ENCODE measurements at regions not wholly inside any gene's neighbourhood (a gene's known extent, or its start where the extent isn't known, plus 50 kb on each side); places are given as distances from the start of the nearest gene placed in this dataset.
"Not testable (repeated sequence)": the region's sequence is repeated elsewhere in the genome, so short reads cannot be mapped to it uniquely, and the experiment has no call there.

DNA sequence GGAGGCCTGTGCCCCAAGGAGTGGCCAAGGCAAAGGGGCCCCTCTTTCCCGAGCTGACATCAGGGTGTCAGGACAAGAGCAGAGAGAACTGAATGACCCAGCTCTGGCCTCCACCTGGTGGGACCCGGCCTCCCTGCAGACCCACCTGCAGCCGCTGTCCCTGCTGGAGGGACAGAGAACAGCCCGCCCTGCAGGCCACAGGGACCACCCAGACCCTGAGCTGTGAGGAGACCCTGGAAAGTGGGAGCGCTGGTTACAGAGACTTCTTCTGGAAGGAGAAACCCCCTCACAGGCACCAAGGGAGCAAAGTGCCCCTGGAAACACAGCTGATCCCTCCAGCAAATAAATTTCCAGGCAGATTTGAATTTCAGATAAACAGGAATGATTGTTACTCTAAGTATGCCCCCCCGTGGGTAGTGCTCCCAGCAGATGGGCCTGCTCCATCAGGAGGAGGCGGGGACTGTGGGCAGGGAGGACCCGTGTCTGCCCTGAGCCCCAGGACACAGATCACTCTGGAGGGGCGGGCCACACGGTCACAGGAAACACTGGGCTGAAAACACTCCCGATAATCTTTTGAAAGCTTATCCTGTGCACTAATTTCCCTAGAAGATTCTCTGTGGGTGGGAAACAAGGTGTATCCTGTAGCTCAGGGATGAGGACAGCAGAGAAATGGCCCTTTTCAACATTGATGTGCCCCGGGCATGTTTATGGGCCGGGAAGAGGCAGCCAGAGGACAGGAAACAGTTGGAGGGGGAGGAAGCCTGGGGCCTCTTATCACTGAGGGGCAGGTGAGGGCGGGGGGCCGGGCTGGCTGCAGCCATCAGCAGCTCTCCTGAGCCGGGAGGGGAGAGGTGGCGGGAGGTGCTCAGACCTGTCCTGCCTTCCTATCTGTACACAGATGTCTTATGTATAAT is 276.0 kb downstream of the ADGRD1 start:
- TF ChIP-seq, protein P1, sequence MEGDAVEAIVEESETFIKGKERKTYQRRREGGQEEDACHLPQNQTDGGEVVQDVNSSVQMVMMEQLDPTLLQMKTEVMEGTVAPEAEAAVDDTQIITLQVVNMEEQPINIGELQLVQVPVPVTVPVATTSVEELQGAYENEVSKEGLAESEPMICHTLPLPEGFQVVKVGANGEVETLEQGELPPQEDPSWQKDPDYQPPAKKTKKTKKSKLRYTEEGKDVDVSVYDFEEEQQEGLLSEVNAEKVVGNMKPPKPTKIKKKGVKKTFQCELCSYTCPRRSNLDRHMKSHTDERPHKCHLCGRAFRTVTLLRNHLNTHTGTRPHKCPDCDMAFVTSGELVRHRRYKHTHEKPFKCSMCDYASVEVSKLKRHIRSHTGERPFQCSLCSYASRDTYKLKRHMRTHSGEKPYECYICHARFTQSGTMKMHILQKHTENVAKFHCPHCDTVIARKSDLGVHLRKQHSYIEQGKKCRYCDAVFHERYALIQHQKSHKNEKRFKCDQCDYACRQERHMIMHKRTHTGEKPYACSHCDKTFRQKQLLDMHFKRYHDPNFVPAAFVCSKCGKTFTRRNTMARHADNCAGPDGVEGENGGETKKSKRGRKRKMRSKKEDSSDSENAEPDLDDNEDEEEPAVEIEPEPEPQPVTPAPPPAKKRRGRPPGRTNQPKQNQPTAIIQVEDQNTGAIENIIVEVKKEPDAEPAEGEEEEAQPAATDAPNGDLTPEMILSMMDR (IDR thresholded peaks at IDR 0.05; ENCODE audit: low read depth, low read length, missing control alignments): no peak
- H3K4me3 ChIP-seq (replicated peaks; ENCODE audit: low read depth, low read length): no peak overlapping the region
- no peak for DNase-seq (ENCODE audit: extremely low read depth, low read depth)

DNA sequence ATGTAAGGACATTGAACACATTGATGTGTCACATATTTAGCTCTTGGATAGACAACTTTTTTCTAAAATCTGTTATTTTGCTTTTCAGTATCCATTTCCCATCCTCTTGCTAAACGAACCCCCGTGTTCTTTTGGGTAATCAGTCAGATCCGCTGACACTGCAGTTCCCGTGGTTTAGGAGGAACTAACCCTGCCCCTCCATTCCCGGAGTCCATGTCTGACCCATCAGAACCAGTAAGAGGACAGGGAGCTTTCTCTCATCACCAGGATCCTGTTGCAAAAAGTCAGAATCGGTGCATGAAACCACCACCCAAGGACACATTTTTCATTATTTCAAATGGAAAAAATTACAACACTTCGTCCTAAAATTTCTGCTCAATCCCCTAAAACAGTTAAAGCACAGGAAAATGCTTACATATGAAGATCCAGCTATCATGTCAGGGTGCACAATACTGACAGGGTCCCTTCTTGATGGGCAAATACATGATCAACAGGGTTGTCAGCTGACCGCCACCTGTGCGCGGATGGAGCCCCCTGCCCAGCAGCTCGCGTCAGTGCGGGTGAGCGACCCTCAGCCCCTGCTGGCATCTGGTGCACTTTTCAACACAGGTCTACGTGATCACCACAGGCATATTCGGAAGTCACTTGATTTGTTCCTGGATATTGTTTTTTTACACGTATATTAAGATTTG is 276.8 kb downstream of the ADGRD1 start:
- TF ChIP-seq, protein P1 (IDR thresholded peaks at IDR 0.05; ENCODE audit: low read depth, low read length, missing control alignments): no peak
- DNase-seq (ENCODE audit: extremely low read depth, low read depth): no peak
- H3K4me3 ChIP-seq (replicated peaks; ENCODE audit: low read depth, low read length): no peak overlapping the region

DNA sequence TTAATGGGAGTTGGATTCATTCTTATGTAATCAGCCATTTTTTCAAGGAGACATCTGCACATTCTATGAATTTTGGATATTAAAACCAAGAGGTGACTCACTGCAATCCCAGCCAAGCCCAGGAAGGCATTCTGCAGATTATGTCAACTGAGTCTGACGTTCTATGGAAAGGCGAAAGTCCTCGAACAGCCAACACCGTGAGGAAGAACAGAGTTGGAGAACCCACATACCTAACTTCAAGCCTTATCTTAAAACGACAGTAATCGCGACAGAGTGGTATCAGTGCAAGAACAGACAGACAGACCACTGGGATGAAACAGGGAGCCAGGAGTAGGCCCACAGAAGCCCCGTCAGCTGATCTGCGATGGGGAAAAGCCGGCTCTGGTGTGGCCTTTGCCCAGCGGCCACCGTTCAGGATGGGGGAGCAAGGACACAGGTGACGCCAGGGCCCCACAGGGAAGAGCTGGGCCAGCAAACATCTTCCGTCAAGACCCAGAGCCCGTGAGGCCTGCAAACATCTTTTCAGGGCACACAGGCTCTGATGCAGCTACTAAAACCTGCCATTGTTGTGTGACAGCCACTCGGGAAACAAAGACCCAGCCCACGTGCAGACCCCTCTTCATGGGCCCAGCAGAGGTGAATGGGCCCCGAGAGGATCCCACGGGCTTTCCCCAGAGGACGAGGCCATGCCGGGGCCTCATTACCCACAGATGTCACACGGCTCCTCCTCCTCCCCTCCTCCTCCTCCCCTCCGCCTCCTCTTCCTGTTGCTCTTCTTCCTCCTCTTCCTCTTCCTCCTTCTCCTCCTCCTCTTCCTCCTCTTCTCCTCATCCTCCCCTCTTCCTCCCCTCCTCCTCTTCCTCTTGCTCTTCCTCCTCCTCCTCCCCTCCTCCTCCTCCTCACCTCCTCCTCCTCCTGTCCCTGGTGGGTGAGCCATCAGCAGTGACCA is 277.6 kb downstream of the ADGRD1 start:
- TF ChIP-seq, protein P1 (IDR thresholded peaks at IDR 0.05; ENCODE audit: low read depth, low read length, missing control alignments): no peak
- H3K4me3 ChIP-seq (replicated peaks; ENCODE audit: low read depth, low read length): no peak overlapping the region
- no peak for DNase-seq (ENCODE audit: extremely low read depth, low read depth)

DNA sequence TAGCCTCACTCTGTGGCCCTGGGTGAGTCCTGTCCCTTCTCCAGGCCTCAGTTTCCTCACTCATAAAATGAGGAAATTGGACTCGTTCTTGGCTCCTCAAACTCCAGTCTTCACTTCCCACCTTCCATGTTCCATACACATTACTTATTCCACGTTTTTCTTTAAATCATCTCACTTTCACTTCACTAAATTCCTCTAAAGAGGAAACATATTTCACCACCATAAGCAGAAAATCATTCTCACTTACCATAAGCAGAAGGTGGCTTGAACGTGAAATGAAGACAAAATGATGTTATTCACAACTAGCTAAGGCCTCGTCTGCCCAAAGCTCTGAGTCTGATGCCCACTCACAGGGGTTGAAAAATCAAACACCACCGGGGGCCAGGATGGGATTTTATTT is 278.3 kb downstream of the ADGRD1 start:
- no peak overlapping the region for H3K4me3 ChIP-seq (replicated peaks; ENCODE audit: low read depth, low read length)
- no peak for DNase-seq (ENCODE audit: extremely low read depth, low read depth)
- TF ChIP-seq, protein P1 (IDR thresholded peaks at IDR 0.05; ENCODE audit: low read depth, low read length, missing control alignments): no peak

DNA sequence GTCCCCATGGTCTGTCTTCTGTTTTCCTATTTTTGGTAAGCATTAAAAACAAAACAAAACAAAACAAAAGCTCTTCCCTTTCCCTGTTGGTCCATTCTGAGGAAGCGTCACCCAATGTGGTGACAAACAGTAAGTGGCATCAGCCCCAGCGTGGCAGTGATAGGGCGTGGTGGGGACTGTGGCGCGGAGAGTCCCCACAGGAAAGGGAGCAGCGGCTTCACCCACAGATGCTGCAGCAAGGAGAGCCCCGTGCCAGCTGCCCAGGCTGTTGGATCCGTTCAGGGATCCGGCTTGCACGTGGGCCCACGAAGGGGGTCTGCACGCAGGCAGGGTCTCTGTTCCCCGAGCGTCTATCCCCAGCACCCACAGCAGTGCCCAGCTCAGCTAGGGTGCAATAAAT is 279.2 kb downstream of the ADGRD1 start:
- not testable (repeated sequence) for H3K4me3 ChIP-seq (replicated peaks; ENCODE audit: low read depth, low read length); DNase-seq (ENCODE audit: extremely low read depth, low read depth)

DNA sequence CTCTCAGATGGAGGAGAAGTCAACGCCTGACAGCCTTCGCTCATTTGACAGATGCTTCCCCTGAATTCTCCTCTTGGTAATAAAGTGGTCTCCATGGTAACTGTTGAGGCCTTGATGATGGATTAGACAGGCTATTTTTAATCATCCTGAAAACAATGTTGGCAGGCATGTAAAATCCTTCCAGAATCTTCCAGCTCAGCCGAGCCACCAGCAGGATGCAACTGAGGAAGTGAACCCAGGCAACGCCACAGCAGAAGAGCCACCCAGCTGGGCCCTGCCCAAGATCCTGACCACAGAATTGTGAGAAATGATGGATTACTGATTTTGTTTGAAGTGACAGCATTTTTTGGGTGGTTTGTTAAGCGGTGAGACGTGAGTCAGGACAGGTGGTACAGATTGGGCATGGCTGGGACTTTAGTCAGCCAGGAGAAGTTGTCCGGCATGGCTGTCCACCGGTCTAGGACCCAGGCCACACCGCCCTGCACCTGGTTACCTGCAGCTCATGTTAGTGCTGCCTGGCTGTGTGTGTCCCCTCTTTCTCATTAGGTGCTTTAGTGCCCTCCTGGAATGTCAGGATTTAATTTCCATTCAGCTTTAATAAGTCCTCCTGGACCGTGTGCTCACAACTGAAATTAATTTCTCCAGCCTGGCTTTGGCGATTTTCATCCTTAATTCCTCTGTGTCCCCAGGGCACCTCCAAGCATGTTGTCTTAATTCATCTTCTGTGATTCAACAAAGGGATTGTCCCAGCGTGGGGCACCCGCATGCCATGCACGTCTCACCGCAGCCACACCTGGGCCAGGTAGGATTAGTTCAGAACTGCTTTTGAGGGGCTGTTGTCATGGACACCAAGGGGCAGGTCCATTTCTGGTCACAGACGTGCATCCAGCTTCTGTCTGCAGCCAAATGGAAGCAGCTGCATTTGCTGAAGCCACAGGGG is 280.4 kb downstream of the ADGRD1 start:
- not testable (repeated sequence) for DNase-seq (ENCODE audit: extremely low read depth, low read depth); H3K4me3 ChIP-seq (replicated peaks; ENCODE audit: low read depth, low read length)

DNA sequence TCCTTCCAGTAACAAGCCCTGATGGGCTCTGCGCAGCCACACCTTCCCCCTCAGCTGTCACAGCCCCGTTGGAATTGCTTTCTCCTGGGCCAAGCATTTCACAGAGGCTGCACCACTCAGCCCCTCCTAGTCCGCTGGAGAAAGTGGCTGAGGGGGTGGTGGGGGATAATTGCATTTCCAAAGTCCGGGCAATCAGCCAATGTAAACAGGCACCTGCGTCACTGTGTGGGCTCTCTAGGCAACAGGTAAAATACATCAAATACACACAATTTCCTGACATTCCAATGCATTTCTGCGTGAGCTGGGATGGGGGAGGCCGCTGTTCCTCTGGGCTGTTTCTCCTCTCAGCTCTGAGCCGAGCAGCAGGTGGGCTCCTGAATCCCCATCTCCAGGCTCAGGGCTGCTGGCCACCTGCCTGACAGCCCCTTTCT is 281.1 kb downstream of the ADGRD1 start:
- not testable (repeated sequence) for H3K4me3 ChIP-seq (replicated peaks; ENCODE audit: low read depth, low read length); DNase-seq (ENCODE audit: extremely low read depth, low read depth)

Data from HFF-Myc (cell line).